Brain microvascular endothelial cell (primary cell): ENCODE measurements at regions not wholly inside any gene's neighbourhood (a gene's known extent, or its start where the extent isn't known, plus 50 kb on each side); places are given as distances from the start of the nearest gene placed in this dataset.

ENCODE experiments used
- DNase-seq: peaks from one replicate; pipeline ENCODE4 v3.0.0-alpha.2; 2020
- H3K27ac ChIP-seq: fragments of 250-450 bp; sonication (Bioruptor Pico); 2 replicates; pipeline ENCODE4 v1.5.1; 2020; ENCODE audit warnings: mild to moderate bottlenecking, moderate library complexity
- H3K27me3 ChIP-seq: fragments of 250-450 bp; sonication (Bioruptor Pico); replicated peaks from 2 replicates; pipeline ENCODE4 v1.5.1; 2020; ENCODE audit warnings: mild to moderate bottlenecking
- H3K36me3 ChIP-seq: fragments of 250-450 bp; sonication (Bioruptor Pico); replicated peaks from 2 replicates; pipeline ENCODE4 v1.5.1; 2020; ENCODE audit warnings: mild to moderate bottlenecking
- H3K4me3 ChIP-seq: 2 replicates; pipeline ENCODE4 v1.5.1; 2011; ENCODE audit warnings: low read depth, mild to moderate bottlenecking, control low read depth, low read length, moderate library complexity
- in situ Hi-C: cut with HindIII; loops from 2 replicates; pipeline ENCODE4 v1.10.0; 2017; ENCODE audit warnings: low sequenced_read_pairs, low pct_ligation_motif_present
- TF ChIP-seq, protein P1 (sequence below): IDR thresholded peaks from 2 replicates; pipeline ENCODE4 v1.5.1; 2011; ENCODE audit warnings: low read depth, mild to moderate bottlenecking, moderate library complexity, low read length, control low read depth, inconsistent platforms; ENCODE audit errors: missing control alignments

DNA sequence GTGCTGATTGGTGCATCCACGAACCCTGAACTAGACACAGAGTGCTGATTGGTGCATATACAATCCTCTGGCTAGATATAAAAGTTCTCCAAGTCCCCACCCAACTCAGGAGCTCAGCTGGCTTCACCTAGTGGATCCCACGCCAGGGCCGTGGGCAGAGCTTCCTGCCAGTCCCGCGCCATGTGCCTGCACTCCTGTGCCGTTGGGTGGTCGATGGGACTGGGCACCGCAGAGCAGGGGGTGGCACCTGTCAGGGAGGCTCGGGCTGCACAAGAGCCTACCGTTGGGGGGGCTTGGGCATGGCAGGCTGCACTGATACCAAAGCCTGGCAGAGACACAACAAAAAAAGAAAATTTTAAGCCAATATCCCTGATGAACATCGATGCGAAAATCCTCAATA is 185.4 kb upstream of the ASCC3 start:
- Histone ChIP-seq H3K27ac (no peak overlapping the region), H3K36me3 (no peaks in the 10 kb centered on the region), H3K27me3 (no peaks in the 10 kb centered on the region), H3K4me3 (no peak overlapping the region)
- TF ChIP-seq, protein P1, sequence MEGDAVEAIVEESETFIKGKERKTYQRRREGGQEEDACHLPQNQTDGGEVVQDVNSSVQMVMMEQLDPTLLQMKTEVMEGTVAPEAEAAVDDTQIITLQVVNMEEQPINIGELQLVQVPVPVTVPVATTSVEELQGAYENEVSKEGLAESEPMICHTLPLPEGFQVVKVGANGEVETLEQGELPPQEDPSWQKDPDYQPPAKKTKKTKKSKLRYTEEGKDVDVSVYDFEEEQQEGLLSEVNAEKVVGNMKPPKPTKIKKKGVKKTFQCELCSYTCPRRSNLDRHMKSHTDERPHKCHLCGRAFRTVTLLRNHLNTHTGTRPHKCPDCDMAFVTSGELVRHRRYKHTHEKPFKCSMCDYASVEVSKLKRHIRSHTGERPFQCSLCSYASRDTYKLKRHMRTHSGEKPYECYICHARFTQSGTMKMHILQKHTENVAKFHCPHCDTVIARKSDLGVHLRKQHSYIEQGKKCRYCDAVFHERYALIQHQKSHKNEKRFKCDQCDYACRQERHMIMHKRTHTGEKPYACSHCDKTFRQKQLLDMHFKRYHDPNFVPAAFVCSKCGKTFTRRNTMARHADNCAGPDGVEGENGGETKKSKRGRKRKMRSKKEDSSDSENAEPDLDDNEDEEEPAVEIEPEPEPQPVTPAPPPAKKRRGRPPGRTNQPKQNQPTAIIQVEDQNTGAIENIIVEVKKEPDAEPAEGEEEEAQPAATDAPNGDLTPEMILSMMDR: no peak
- DNase-seq: no peak
- in situ Hi-C loops: no loop called here

- H3K4me3 ChIP-seq: no peak overlapping the region
- TF ChIP-seq, protein P1: peak; percentile 20
- no peak for DNase-seq
- H3K27me3 ChIP-seq: no peaks in the 10 kb centered on the region
- no peaks in the 10 kb centered on the region for H3K36me3 ChIP-seq
- no peak overlapping the region for H3K27ac ChIP-seq
- in situ Hi-C loops: no loop called here
Observed at GRCh38 chr6:101069191-101069795, 188.2 kb upstream of the ASCC3 start.

DNA sequence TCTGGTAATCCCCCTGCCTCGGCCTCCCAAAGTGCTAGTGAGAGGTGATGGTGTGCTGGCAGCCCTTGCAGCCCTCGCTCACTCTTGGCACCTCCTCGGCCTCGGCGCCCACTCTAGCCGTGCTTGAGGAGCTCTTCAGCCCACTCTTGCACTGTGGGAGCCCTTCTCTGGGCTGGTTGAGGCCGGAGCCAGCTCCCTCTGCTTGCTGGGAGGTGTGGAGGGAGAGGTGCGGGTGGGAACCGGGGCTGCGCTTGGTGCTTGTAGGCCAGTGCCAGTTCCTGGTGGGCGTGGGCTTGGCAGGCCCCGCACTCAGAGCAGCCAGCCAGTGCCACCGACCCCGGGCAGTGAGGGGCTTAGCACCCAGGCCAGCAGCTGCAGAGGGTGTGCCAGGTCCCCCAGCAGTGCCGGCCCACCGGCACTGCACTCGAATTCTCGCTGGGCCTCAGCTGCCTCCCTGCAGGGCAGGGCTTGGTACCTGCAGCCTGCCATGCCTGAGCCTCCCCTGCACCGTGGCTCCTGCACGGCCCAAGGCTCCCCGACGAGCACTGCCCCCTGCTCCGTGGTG is 189.0 kb upstream of the ASCC3 start:
- H3K4me3 ChIP-seq: no peak overlapping the region
- TF ChIP-seq, protein P1: no peak
- in situ Hi-C loops: no loop called here

GRCh38 chr6:101077344-101077743 is 196.2 kb upstream of the ASCC3 start:
- no peak for DNase-seq
- H3K4me3 ChIP-seq: no peak overlapping the region
- no peaks in the 10 kb centered on the region for H3K27me3 ChIP-seq
- in situ Hi-C loops: no loop called here
- no peak overlapping the region for H3K27ac ChIP-seq
- TF ChIP-seq, protein P1: no peak
- H3K36me3 ChIP-seq: no peaks in the 10 kb centered on the region

More for the DNA sequence above, 189.0 kb upstream of the ASCC3 start:
- no peak overlapping the region for H3K27ac ChIP-seq
- H3K27me3 ChIP-seq: no peaks in the 10 kb centered on the region
- DNase-seq: no peak
- no peaks in the 10 kb centered on the region for H3K36me3 ChIP-seq

DNA sequence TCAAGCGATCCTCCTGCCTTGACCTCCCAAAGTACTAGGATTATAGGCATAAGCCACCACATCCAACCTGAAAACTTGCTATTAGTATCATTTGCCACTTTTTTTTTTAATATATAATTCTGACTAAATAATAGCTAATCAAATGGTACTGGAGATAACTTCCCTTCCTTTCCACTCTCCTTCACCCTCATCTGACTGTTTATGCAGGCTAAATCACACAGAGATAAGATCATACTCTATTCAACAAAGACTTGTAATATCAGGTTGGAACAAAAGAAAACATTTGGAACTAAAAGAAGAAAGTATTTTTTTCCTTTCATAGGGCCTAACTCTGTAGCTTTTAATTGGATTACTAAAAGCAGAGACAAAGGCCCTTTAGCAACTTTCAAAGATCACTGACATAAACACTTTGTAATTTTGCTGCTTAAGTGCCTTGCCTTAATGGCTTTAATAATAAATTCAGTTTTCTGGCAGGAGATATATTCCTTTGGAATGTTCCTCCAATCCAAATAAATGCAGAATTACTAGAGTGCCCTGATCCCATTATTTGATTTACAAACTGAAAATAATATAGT is 198.7 kb upstream of the ASCC3 start:
- Histone ChIP-seq H3K36me3 (no peaks in the 10 kb centered on the region), H3K27me3 (no peaks in the 10 kb centered on the region), H3K4me3 (no peak overlapping the region), H3K27ac (no peak overlapping the region)
- in situ Hi-C loops: no loop called here
- TF ChIP-seq, protein P1: no peak
- no peak for DNase-seq
